GM18505 (cell line): ENCODE measurements at regions not wholly inside any gene's neighbourhood (a gene's known extent, or its start where the extent isn't known, plus 50 kb on each side); places are given as distances from the start of the nearest gene placed in this dataset.
"Not testable (repeated sequence)": the region's sequence is repeated elsewhere in the genome, so short reads cannot be mapped to it uniquely, and the experiment has no call there.

ENCODE experiments used
- ATAC-seq: cut with Tn5 transposase; IDR thresholded peaks from one replicate; pipeline ENCODE4 v1.9.1; 2021; ENCODE audit not compliant: unreplicated experiment
- POLR2A ChIP-seq: IDR thresholded peaks from 4 replicates; pipeline ENCODE4 v1.6.1; 2011; ENCODE audit warnings: borderline replicate concordance; ENCODE audit not compliant: insufficient read depth, insufficient read length; ENCODE audit errors: extremely low read depth

DNA sequence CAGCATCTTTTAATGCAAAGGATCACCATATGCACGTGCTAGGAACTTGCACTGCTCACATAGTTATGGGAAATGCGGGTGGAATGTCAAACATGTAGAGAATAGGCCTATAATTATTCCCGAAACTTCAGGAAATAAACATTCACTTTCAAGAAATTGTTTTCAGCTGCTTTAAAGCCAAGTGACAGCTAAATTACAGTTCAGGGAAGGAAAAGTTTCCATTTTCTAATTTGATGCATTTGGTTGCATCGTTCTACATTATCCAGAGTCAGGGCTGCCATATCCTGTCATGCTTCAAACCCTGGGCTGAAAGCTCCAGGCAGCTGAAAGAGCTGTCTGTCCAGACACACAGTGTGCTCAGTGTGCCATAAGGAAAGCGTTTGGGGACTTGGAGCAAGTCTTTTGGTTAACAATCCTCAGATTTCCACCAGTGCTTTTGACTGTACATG, 518.1 kb downstream of the CSNK1G3 start:
- no peak for TF ChIP-seq POLR2A
- no peak for ATAC-seq

DNA sequence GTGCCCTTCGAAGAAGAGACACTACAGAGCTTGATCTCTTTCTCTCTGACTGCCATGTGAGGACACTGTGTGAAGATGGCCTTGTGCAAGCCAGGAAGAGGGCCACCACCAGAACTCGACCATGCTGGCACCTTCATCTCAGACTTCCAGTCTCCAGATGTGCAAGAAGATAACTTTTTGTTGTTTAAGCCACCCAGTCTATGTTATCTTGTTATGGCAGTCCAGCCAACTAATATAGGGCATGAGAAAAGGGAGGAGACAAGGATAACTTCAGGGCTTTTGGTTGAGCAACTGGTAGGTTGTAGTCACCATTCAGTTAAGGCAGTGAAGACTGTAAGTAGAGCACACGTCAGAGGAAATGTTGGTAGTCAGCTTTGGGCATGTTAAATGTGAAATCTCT, 515.5 kb downstream of the CSNK1G3 start:
- ATAC-seq = no peak
- TF ChIP-seq POLR2A = no peak

DNA sequence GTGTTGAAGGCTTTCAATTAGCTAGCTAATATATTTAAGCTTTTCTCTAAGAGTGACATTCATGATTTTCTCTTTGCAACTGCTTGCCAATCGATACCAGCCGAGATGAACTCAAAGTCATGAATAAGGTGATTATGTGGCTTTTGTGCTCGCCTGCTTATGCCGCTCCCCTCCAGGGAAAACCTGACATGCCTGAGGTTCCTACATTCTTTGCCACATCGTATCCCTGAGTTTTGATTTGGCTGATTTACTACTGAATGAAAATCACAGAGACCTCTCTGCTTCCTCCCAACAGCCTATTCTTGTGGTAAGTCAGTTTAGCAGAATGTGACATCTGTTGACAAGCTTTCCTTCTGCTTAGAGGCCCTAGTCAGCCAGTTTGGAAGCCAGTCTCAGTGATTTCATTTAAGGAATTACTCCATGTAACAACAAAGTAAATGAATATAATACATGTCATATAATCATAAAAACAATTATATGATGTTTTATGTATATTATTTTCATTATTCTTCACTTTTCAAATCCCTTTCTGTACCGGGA, 513.4 kb downstream of the CSNK1G3 start:
- no peak for ATAC-seq
- TF ChIP-seq POLR2A = no peak

DNA sequence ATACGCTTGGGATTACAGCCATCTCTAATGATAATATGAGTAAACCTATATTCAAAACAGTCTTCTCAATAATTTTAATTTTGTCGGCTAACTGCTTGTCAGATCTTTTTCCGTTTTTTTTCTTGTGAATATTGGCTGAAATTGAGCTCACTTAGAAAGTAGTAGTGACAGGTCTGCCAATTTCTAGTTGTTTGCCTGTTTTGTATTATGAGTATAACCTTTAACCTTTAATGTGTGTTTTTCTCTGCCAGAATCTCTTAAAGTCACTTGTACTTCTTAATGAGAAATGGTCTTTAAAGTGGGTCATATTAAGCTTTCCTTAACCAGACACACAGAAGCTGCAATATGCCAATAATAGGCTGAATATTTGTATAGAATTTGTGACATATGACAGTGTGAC, 511.0 kb downstream of the CSNK1G3 start:
- ATAC-seq = no peak

DNA sequence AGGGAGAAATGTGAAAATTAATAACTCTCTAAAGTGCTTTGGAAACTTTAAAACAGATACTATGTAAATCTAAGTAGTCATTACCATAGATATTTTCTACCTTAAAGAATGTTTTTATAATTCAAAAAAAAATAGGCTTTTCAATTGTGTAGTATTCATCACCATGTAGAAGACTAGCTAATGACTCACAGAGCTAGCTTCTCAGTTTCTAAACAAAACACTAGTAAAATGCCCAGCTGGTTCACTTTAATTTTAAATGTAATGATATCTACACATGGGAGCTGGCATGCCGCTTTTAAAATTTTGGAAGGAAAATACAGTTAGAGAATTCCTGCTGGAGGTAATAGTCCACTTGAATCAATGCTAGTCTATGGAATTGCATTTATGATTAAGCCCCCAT, 509.8 kb downstream of the CSNK1G3 start:
- no peak for ATAC-seq
- TF ChIP-seq POLR2A = no peak

More for the DNA sequence above, 511.0 kb downstream of the CSNK1G3 start:
- TF ChIP-seq POLR2A = no peak

DNA sequence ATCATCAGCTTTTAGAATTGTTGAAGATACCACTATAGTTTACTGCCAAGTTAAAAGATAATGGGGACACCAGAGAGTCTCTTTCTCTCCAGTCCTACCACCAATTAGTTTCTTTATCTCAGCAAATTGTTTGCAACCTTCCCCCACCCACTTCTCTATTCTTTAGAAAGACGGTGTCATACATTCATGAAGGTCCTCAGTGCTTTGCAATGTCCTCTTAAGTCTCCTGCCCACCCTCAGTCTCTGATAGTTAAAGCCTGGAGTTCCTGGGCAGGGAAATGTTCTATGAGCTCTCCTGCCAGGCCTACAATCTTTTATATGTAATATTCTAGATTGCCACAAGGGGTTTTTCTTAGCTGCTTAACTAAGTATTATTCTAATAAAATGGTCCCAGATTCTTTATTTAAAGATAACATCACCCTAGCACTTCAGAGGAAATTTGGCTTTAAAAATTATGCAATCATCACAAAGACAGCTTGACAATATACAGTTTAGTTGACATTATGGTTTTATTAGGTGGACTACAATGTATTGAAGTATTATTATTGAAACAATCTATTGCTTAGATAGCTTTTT, 509.2 kb downstream of the CSNK1G3 start:
- ATAC-seq = no peak
- no peak for TF ChIP-seq POLR2A

DNA sequence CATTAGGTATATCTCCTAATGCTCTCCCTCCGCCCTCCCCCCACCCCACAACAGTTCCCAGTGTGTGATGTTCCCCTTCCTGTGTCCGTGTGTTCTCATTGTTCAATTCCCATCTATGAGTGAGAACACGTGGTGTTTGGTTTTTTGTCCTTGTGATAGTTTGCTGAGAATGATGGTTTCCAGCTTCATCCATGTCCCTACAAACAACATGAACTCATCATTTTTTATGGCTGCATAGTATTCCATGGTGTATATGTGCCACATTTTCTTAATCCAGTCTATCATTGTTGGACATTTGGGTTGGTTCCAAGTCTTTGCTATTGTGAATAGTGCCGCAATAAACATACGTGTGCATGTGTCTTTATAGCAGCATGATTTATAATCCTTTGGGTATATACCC, 505.3 kb downstream of the CSNK1G3 start:
- not testable (repeated sequence) for ATAC-seq

DNA sequence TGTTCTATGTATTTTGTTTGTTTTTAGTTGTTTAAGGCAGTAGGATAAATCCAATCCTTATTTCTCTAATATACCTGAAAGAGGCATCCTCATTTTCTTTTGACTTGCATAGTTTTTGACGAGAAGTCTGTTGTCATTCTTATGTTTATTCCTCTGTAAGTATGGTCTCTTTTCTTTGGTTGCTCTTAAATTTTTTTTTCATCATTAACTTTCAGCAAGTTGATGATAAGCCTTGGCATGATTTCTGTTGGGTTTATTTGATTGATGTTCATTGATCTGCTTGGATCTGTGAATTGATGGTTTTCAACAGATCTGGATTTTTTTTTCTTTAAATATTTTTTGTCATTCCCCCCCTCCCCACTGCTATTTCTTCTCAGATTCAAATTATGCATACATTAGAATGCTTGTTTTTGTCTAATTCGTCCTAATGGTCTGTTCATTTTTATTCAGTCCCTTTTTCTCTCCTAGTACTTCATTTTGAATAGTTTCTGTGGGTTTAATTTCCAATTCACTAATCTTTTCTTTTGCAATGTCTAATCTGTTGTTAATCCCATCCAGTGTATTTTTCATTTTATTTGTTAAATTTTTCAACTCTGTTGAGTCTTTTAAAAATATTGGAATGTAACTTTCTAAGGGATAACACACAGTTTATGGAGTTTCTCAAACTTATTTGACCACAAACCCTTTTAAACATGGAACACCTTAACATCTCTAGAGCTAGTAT, 495.9 kb downstream of the CSNK1G3 start:
- no peak for TF ChIP-seq POLR2A
- ATAC-seq = no peak

DNA sequence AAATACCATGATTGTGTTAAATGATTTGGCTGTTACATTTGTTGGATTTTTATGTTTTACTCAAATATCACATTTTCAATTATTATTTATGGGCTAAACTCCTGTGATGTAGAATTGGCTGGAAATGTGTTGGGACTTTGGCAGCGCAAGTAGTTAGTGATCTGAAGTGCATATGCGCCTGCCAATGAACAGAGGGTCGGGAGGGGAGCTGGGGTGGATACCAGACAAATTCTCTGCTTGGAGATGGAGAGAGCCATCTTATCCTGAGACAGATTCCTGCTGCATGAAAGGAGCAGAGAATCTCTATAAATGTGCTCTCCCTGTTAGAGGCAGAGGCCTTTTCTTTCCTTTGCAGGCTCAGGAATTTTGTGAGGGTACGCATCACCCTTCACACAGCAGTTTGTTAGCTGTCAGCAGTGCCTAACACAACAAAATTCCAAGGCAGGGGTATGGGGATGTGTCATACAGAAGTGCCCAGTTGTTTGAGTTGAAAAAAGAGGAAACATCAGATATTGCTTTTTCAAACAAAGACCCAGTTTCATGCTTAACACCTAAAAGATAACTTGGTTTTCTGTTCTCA, 489.1 kb downstream of the CSNK1G3 start:
- TF ChIP-seq POLR2A = no peak
- no peak for ATAC-seq

DNA sequence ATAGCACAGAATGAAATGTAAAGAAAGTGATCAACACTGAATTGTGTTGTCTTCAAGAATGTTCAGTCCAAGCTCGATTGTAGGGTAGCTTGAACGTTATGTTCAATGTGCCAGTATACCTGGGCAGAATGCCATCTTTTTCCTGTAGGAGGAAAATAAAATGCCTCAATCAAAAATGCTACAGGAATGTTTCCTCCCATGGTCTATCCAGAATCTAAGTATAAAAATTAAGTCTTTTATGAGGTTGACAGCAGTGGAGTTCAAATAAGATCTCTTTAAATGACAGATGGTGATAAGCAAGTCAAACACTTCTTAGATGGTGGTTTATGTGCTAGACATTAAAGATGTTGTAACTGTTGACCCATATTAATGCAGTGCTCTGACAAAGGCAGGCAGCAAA, 488.6 kb downstream of the CSNK1G3 start:
- TF ChIP-seq POLR2A = no peak
- no peak for ATAC-seq

DNA sequence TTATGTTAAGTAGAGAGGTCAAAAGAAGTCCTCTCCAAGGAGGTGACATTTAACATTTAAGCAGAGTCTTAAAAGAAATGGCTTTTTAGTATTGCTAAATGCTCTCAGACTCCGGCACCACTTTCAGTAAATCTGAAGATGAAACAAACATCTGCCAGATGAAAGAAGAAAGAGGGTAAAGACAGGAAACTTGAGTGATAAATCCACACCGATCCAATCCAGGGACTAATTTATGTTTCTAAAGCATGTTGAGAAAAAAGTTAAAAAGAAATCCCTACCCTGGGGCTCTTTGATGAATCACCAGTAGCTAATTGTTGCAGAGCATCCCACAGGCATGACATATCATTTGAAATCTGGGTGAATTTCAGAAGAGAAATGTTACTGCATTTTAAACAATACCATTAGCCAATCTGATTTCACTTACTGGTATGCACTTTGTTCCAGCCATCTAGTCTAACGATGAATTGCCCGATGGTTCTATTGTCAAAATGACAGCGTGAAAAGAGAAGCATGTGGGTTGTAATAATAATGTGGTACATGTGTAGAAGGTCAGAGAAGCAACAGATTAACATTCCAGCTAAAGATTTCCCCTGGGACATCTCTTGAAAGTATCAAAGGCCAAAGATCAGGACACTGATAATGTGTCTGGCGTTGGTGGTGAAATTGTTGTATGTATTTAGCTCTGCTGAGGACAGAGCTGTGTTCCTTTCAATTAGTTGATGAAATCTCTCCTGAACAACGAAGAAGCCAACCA, 485.7 kb downstream of the CSNK1G3 start:
- TF ChIP-seq POLR2A = no peak
- ATAC-seq = no peak

DNA sequence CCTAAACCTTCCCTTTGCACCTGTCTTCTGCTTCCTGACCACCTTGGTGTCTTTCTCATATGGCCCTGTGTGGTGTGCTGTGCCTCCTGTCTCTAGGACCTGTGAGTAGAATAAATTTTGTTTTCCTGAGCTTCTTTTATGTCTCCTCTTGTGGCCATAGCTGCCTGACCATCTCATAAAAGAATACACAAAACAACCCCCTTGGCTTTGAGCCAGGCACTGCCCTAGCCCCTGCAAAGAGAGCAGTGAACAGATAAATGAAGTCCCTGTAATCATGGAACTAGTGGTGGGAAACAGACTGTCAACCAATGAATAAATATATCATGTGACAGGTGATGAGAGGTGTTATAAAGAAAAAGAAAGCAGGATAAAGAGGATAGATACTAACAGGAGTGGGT, 485.1 kb downstream of the CSNK1G3 start:
- TF ChIP-seq POLR2A = no peak
- no peak for ATAC-seq

DNA sequence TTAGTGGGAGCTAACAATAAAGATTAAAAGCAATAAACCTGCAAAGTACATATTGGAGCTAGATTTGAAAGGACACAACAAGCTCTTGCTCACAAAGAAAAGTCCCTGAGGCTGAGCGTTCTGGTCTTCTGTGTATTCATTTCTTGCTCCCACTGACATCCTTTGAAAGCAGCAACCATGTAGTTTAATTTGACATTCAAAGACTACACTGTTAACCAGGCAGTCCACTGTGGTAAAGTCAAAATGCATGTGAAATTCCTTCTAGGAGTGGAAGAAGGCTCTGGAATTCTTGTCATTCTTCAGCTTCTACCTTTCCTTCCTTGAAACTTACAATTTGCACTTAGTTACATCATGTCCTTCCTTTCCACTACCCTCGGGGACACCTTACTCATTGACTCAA, 480.7 kb downstream of the CSNK1G3 start:
- TF ChIP-seq POLR2A = no peak
- ATAC-seq = no peak
